Non-pigmented ciliary epithelial cell (primary cell): ENCODE measurements at regions not wholly inside any gene's neighbourhood (a gene's known extent, or its start where the extent isn't known, plus 50 kb on each side); places are given as distances from the start of the nearest gene placed in this dataset.
A peak's percentile ranks its signal among the peaks of the same experiment; 100 is the strongest.

ENCODE experiments used
- DNase-seq: peaks from one replicate; pipeline ENCODE4 v3.0.0-alpha.2; 2010; ENCODE audit warnings: low read depth

DNA sequence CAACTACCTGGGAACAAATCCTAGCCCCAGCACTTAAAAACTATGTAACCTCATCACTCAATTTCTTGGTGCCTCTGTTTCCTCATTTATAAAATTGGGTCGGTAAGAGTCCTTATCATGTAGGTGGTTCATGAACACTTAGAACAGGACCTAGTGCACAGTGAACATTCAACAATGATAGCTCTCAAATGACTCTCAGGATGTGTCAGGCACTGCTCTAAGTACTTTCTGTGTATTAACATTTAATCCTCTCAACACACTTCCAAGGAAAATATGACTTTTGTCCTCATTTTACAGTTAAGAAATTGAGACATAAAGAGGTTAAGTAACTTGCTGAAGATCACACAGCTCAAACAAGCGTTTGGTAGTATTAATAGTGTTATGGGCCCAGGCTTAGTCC lies 202.1 kb upstream of the KLF4 start:
- DNase-seq = no peak

DNA sequence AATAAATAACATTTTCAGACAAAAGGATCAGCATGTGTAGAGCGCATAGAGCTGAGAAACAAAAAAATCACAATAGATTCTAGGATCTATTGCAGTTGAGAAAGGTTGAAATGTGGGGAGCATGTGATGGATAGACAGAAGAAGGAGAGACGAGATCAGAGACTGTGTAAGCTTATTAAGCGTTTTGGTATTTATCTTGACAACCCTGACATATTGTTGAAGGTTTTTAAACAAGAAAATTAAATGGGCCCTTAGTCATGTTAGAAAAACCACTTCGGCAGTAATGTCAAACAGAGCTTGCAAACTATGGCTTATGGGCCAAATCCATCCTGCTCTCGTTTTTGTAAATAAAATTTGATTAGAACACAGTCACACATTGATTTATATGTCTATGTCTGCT lies 200.5 kb upstream of the KLF4 start:
- no peak for DNase-seq

DNA sequence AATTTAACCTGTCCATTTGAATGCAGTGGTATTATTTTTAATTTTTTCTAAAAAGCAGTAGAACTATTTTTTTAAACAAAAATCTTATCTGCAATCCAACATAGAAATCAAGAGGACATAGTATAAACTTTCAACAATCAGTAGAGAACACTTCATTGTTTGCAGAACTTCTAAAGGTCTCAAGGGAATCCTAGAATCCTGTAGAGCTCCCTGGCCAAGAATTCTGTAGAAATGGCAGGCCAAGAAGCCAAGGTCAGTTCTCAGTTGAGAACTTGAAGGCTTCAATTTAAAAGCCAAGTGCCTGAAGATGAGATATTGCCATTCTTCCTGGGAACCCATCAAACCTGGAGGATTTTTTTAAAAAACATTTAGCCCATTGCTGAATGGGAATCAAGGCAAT lies 199.2 kb upstream of the KLF4 start:
- no peak for DNase-seq

DNA sequence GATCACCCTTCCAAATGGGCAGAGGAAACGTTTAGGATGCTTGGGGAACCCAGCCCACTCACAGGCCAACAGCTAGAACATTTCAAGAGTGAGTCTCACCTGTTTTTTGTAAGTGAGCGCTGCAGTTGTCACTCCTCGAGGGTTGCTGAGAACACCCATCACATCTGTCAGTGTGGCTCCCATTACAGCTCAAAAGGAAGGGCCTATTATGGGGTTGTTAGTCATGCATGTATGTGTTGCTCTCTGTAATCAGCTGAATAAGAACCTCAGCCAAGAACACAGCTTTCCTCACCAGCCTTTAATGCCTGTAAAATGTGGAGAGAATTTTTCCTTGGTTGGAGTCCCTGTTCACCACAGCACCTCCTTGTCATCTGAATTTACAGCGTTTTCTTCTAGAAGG lies 196.3 kb upstream of the KLF4 start:
- DNase-seq = no peak

DNA sequence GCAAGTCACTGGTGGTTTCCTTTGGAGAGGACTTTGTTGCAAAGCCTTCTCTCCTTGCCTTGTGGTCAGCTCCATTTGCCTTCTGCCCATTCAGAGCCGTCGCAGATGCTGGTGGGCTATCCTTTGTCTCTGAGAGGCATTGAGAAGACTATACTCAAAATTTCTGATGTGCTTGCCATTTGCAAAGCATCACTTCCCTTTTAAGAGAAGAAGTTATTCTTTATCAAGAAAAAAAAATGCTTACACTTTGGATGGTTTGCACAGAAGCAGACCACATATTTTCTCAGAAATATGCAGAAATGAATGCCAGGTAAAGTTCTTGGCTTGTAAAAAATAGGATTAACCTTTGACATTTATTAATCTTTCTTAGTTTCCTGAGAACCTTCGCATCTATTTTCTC lies 195.8 kb upstream of the KLF4 start:
- DNase-seq = no peak

DNA sequence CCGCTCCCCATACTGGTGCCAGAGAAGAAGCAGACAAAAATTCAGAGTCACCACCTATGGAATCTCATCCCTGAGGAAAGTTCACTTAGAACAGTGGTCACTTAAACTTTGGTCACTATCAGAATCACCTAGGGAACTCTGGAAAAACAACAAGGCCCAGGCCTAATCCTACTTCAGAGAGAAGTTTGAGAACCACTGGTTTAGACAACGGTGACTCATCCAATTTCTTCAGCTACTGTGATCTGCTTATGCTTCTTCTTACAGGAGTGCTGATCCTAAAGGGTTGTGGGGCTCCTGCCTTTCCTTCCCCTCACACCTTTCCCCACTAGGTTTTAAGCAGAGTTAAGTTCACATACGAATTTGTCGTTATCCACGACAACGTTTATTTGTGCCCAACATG lies 194.7 kb upstream of the KLF4 start:
- DNase-seq = no peak

DNA sequence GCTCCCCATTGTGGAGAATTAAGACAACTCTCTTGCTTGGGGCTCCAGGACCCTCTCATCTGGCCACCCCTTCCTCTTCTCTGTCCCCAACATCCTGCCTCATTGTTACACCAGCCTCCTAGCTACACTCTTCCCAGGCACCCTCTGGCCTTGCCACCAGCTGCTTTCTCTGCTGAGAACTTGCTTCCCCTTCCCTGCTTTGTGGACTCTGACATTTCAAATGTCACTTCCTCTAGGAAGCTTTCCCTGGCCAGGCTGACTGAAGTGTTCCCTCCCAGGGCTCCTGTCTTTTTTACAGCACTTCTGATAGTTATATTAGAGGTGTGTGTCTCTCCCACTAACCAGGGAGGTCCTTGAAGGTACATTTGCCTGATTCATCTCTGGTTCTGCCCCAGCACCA lies 194.0 kb upstream of the KLF4 start:
- no peak for DNase-seq

DNA sequence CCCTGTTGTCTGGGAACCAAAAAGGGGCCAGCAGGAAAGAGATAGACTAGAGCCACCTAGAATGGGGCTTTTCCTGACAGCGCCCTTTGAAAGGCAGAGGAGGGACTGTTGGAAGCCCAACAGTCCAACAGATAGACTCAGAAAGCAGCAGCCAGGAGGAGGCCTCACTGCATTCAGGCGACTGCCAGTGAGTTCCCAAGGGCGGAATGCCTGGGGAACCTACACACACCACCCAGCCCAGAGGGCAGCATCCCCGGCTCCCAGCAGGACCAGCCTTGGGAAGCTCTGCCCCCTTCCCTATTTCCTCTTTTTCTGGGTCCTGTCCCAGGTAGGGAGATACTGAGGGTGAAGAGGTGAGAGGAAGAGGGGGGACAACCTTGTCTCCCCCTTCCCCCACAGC lies 192.4 kb upstream of the KLF4 start:
- no peak for DNase-seq

DNA sequence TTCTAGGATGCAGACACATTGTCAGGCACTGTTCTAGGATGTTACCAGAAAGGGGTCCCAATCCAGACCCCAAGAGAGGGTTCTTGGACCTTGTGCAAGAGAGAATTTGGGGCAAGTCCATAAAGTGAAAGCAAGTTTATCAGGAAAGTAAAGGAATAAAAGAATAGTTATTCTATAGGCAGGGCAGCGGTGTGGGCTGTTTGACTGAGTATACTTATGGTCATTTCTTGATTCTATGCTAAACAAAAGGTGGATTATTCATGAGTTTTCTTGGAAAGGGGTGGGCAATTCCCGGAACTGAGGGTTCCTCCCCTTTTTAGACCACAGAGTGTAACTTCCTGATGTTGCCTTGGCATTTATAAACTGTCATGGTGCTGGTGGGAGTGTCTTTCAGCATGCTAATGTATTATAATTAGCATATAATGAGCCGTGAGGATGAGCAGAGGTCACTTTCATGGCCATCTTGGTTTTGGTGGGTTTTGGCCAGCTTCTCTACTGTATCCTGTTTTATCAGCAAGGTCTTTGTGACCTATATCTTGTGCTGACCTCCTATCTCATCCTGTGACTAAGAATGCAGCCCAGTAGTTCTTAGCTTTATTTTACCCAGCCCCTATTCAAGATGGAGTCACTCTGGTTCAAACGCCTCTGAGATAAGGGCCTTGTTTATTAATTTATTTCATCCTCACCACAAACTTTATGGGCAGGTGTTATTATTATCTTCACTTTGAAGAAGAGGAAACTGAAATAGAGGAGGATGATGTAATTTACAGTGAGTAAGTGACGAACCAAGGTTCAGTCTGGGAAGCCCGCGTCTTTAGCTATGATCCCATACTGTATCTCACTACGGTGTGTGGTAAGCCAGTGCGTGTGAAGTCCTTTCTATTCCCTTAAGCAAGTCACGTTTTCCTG lies 186.0 kb upstream of the KLF4 start:
- DNase-seq = no peak

DNA sequence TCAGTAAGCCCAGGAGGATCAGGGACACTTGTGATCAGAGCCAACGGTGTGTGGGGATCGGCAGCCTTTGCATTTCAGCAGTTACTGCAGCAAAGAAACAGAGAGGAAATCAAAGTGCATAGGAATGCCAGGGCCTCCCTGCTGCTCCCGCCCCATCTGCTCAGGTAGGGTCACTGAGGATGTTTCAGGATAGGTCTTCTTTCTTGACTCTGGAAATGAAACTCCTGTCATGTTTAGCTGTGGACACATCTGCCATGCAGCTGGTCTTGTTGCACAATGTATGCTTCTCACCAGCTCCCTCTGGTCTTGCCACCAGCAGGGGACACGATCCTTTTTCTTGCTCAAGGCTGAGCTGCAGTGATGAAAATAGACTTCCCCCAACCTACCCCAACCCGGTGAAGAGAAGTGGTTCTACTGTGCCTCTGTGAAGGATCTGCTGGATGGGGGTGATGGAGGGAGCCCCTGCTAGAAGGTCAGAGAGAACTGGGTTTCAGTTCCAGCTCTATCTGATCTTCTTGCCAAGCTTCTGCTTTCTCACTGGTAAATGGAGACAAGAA lies 185.2 kb upstream of the KLF4 start:
- no peak for DNase-seq

DNA sequence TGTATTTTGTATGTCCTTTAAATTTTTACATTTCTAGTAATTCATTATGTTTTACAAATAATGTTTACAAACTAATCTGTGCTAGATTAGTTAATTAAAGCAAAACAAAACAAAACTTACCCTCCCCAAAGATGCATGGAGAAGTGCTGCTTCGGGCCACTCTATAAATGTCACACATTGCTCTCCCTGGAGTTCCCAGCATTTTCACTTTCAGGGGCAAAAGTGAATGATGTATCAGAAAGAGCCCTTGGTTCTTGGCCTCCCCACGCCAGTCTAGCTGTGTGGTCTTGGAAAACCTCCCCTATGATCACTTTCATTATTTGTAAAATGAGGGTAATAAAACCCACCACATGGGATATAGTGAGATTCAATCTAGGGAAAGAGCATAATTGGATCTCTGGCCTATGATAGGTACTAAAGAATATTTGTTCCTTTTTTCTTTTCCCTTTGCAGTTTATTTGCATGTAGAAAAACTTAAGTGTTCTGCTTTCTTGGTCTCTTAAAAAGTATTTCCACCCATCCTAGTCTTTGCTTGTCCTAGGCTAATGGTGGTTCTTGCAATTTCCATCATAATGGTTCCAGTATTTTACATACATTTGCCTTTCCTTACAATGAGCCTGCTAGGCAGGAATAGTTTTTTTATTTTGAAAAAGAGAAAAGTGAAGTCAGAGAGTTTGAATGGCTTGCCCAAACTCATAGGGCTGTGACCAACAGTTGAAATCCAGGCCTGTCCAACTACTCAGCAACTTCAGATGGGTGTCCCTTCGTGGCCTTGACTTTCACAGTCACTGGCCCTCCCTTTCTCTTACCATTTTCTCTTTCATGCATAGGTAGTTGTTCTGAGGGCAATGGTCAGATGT lies 184.5 kb upstream of the KLF4 start:
- no peak for DNase-seq

DNA sequence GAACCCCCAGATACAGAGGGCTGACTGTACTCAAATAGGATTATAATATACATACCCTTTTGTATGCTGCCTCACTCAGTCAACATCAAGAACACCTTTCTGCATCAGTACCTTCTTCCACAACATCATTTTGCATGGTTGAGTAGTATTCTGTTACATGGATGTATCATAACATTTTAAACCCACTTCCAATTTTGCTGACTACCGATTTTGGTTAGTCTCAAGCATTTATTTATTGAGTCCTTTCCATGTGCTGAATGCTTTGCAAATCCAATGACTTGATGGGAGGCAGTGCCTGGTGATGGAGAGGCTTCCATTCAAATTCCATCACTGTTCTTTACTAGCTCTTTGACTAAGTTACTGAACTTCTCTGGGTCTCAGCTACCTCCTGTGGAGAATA lies 182.0 kb upstream of the KLF4 start:
- no peak for DNase-seq

DNA sequence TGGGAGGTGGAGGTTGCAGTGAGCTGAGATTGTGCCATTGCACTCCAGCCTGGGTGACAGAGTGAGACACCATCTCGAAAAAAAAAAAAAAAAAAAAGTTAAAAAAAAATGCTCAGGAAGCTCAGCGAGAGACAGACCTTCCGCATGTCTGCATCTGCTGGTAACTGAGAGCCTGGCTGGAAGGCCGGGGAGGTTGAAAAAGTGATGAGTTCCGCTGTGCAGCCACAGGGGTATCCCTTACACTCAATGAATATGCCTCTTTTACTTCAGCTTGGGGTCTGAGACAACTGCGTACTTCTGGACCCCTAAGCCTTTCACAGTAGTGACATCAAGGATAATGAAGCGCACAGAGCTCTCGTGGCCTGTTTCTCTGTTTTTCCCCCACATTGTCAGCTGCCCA lies 179.9 kb upstream of the KLF4 start:
- DNase-seq = no peak

DNA sequence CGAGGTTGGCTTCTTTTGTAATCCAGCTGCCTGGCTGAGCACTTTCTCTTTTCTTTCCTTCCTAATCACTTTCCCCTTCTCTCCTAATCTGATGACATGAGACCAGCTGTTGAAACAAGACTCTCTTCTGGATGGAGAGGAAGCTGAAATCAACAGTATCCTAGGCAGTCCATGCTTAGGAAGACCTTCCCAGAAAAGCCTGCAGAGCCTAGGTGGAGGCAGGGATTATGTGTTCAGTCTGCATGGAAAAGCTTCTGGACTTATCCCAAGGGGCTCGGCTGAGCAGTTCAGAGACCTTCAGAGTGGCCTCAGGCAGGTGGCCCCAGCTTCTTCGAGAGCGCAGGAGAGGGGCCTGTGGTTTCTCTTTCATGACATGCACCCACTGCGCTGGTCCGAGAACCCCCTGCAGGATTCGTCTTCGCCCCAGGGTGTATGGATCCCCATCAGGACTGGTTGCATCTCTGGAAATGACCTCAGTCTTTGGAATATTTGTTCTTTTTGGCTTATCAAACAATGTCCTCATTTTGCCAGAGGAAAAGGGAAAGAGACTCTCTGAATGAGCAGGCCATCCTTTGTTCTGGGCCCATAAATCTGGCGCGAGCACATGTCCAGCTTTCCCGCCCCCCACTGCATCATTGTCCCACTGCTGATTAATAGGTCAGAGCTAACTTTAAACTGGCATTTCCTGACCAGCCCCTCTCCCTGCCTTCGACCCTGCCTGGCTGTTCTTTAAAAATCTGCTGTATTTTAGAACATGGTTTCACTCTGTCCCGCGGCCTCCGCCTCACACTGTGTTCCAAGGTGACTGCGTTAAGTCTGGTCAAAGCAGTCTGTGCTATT lies 177.9 kb upstream of the KLF4 start:
- DNase-seq = no peak

DNA sequence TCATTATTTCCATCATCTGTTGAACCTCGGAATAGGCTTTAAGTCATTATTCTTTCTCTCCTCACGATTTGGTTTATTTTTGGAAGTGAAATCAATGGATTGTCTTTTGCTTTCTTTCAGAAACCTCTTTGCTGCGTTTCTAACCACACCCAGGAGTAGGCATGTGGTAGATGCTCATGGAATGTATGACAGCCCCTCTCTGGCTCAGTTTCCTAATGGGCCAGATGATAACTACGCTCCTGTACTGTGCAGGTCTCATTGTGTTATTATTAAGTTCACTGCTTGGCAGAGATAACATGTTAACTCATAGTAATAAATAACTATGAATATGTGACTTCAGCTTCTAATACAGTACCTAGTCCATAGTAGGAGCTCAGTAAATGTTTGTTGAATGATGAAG lies 175.5 kb upstream of the KLF4 start:
- DNase-seq = no peak

DNA sequence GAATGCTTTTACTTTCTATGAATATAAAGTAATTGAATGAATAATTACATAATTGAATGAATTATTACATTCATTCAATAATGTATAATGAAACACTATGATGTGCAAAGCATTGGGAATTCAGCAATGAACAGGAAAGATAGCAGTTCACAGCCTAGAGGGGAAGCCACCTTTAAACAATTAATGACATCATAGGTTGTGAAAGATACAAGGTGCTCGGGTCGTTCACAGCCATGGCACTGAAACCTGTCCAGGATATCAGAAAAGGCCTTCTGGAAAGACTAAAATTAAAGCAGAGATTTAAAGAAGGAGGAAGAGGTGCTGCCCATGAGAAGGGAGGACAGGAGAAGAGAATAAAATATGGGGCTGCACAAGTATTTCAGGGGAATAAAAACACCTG lies 171.4 kb upstream of the KLF4 start:
- DNase-seq = no peak

DNA sequence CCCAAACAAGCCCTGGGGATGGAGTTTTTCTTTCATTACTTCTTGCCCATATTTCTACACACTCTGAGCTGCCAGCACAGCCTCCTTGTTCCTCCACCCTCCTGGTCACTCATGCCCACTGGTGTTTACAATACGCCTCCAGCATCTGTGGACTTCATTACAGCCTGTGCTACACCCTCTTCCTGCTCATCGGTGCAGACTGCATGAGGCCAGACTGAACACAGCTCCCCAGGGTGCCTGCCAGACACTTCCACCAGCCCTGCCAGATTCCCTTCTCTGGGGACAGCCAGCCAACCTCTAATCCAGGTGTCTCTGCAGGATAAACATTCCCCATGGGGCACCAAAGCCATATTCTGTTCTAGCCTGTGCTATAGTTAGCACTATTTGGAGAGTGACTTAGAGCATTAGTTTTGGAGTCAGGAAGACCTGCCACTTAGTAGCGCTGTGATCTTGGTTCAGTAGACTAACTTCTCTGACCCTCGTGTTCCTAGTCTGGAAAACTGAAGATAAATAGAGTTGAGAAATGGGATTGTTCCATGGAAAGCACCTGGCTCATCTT lies 163.8 kb upstream of the KLF4 start:
- no peak for DNase-seq

DNA sequence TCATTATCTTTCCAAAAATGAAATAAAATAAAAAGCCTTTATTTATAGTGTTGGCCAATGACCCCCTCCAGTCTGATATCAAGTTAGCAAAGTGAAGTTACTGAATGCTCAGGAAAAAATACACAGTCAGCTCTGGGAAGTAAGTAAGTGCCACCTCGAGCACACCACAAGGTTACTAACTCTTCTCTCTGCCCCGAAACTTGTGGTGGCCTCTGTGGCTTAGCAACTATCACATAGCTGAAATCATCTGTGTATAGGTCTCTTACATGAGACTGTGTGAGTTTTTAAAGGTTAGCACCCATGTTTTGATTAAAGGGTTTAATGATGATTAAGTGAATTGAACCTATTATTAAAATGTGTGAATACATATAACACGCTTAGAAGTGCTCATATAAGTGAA lies 161.4 kb upstream of the KLF4 start:
- no peak for DNase-seq

DNA sequence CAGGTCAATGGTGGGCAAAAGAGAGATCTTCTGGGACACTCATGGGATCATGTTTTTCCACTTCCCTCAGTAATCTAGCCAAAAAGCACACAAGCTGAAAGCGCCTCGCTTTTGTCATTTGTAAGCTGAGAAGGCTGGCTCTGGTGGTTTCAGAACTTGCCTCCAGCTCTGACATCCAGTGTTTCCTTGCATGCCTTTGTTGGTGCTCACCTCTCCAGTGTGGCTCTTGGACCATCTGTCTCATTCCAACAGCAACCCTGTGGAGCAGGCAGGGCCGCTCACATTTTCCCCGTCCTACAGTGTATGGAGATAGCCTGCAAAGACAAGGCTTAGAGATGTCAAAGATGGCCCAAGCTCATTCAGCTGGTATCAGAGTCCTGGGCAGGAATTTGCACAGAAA lies 160.8 kb upstream of the KLF4 start:
- DNase-seq = peak; percentile 30

DNA sequence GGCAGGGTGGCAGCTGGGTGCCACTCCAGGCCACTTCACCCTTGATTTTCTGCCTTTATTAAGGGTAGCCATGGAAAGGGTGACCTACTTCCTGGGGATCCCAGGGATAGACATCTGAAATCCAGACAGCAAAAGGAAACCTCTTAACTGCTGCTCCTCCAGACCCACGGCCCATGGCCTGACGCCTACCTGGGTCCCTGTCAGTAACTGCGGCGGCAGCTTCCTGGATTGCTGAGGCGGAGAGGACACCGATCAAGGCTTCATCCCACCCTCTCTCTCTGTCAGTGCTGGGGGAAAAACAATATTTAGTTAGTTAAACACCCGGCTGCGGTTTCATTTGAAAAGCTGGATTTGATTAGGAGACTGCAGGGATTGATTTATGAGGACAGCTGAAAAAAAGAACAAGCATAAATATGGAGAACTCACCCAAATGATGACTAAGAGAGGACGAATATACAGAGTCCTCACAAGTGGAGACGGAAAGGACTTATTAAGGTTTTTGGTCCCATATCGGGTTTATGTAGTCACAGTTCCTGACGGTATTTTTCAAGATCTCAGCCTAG lies 158.7 kb upstream of the KLF4 start:
- DNase-seq = no peak

DNA sequence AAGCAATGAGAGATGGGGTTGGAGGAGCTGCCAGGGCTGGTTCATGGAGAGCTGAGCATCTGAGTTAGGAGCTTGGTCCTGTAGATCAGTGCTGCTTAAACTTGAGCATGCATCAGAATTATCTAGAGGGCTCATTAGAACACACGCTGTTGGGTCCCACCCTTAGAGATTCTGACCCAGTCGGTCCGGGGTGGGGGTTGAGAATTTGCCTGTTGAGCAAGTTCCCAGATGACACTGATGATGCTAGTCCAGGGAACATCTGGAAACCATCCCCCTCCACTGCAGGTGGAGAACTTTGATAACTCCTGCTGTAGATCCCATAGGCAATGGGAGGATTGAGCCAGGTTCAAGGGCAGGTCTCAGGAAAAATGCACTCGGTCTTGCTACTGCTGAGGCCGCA lies 158.0 kb upstream of the KLF4 start:
- DNase-seq = no peak

DNA sequence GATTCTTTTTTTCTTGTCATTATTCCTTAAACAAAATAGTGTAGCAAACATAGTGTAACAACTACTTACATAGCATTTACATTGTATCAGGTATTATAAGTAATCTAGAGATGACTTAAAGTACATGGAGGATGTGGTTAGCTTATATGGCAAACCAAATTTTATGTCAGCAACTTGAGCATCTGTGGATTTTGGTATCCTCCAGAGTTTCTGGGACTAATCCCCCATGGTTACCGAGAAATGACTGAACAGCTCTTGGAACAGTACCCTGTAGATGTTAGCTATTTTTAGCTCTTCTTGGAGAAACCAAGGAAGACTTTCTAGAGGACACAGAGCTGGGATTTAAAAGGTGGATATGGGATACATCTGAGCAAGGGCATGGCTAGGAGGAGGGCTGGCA lies 157.6 kb upstream of the KLF4 start:
- no peak for DNase-seq
